WTC11 (cell line): ENCODE measurements at regions not wholly inside any gene's neighbourhood (a gene's known extent, or its start where the extent isn't known, plus 50 kb on each side); places are given as distances from the start of the nearest gene placed in this dataset.

Source experiments
- ATAC-seq: fragments of 200-7000 bp; cut with Tn5 transposase; 2 replicates; pipeline ENCODE4 v1.10.0; 2021; ENCODE audit warnings: mild to moderate bottlenecking, moderate library complexity
- CTCF ChIA-PET: fragments of 300-600 bp; sonication (Branson Sonifier 250); formaldehyde crosslinking; loops from one replicate; lab custom pipeline; 2021; ENCODE audit warnings: antibody characterized with exemption; lab: Charles Lee
- POLR2A ChIA-PET: fragments of 350-600 bp; sonication (Branson Sonifier 250); formaldehyde crosslinking; loops from one replicate; lab custom pipeline; 2021; ENCODE audit warnings: antibody characterized with exemption; lab: Charles Lee
- DNase-seq: peaks from one replicate; pipeline ENCODE4 v3.0.0; 2021; ENCODE audit warnings: low spot score
- H3K27ac Mint-ChIP-seq: 2 replicates; pipeline ENCODE4 v1.8.0; 2021; ENCODE audit warnings: mixed read lengths
- H3K27me3 Mint-ChIP-seq: 2 replicates; pipeline ENCODE4 v1.8.0; 2021; ENCODE audit warnings: low read depth, mild to moderate bottlenecking, moderate library complexity, mixed read lengths
- H3K36me3 Mint-ChIP-seq: 2 replicates; pipeline ENCODE4 v1.8.0; 2021; ENCODE audit warnings: mixed read lengths
- H3K4me1 Mint-ChIP-seq: 2 replicates; pipeline ENCODE4 v1.8.0; 2022; ENCODE audit warnings: mixed read lengths
- H3K4me3 Mint-ChIP-seq: 2 replicates; pipeline ENCODE4 v1.8.0; 2021; ENCODE audit warnings: mild to moderate bottlenecking, moderate library complexity, mixed read lengths
- H3K9me3 Mint-ChIP-seq: 2 replicates; pipeline ENCODE4 v1.8.0; 2021; ENCODE audit warnings: mixed read lengths
- AFF4 ChIP-seq: sonication (generic); formaldehyde crosslinking; IDR thresholded peaks from 2 replicates; pipeline ENCODE4 v1.8.1; 2023; ENCODE audit warnings: mild to moderate bottlenecking, missing genetic modification reagents, borderline replicate concordance
- ATF2 ChIP-seq: sonication (generic); formaldehyde crosslinking; IDR thresholded peaks from 2 replicates; pipeline ENCODE4 v1.8.1; 2022; ENCODE audit warnings: low read depth, missing genetic modification reagents, borderline replicate concordance
- CREM ChIP-seq: sonication (generic); formaldehyde crosslinking; IDR thresholded peaks from 2 replicates; pipeline ENCODE4 v1.8.1; 2022; ENCODE audit warnings: mild to moderate bottlenecking, missing genetic modification reagents, moderate library complexity
- CTCF ChIP-seq: fragments of 200-600 bp; IDR thresholded peaks from 2 replicates; pipeline ENCODE4 v1.8.0; 2022; ENCODE audit warnings: antibody characterized with exemption
- IRF2 ChIP-seq: sonication (generic); formaldehyde crosslinking; IDR thresholded peaks from 2 replicates; pipeline ENCODE4 v1.8.0; 2022; ENCODE audit warnings: low read depth, missing genetic modification reagents, borderline replicate concordance
- JAZF1 ChIP-seq: fragments of 250-450 bp; sonication (Bioruptor Pico); IDR thresholded peaks from 2 replicates; pipeline ENCODE4 v1.9.0; 2021; ENCODE audit warnings: moderate library complexity, mild to moderate bottlenecking, inconsistent platforms
- PRDM15 ChIP-seq: sonication (generic); formaldehyde crosslinking; IDR thresholded peaks from 2 replicates; pipeline ENCODE4 v1.8.0; 2022; ENCODE audit warnings: missing genetic modification reagents
- RELA ChIP-seq: sonication (generic); formaldehyde crosslinking; IDR thresholded peaks from 2 replicates; pipeline ENCODE4 v1.8.1; 2022; ENCODE audit warnings: missing genetic modification reagents, mild to moderate bottlenecking, borderline replicate concordance
- RORB ChIP-seq: fragments of 250-450 bp; sonication (Bioruptor Pico); IDR thresholded peaks from 2 replicates; pipeline ENCODE4 v1.9.0; 2021; ENCODE audit warnings: mild to moderate bottlenecking
- STAT6 ChIP-seq: sonication (generic); formaldehyde crosslinking; conservative IDR thresholded peaks from 2 replicates; pipeline ENCODE4 v1.8.1; 2023; ENCODE audit warnings: mild to moderate bottlenecking, low read depth, missing genetic modification reagents, moderate library complexity
- ZNF138 ChIP-seq: sonication (generic); formaldehyde crosslinking; conservative IDR thresholded peaks from 2 replicates; pipeline ENCODE4 v1.8.1; 2022; ENCODE audit warnings: mild to moderate bottlenecking, moderate library complexity, missing genetic modification reagents
- ZNF219 ChIP-seq: sonication (generic); formaldehyde crosslinking; IDR thresholded peaks from 2 replicates; pipeline ENCODE4 v1.8.0; 2023; ENCODE audit warnings: missing genetic modification reagents, mild to moderate bottlenecking, borderline replicate concordance
- ZNF281 ChIP-seq: sonication (generic); formaldehyde crosslinking; IDR thresholded peaks from 2 replicates; pipeline ENCODE4 v1.8.0; 2023; ENCODE audit warnings: mild to moderate bottlenecking, missing genetic modification reagents

GRCh38 chr5:136734628-136735027 is 369.3 kb upstream of the TRPC7 start:
- Mint-ChIP-seq H3K4me1 (peaks cover 45% of the 10 kb centered on the region), H3K36me3 (peaks cover 38% of the 10 kb centered on the region), H3K27me3 (peaks cover 11% of the 10 kb centered on the region; the same call in 1 of the 2 replicates), H3K27ac (no peak overlapping the region), H3K4me3 (no peak overlapping the region), H3K9me3 (peaks cover 31% of the 10 kb centered on the region)
- TF ChIP-seq RORB (CRISPR knock-in tag), result no peak
- no peak for TF ChIP-seq ZNF281 (CRISPR knock-in tag)
- TF ChIP-seq CREM (CRISPR knock-in tag), result no peak
- no peak for TF ChIP-seq STAT6 (CRISPR knock-in tag)
- TF ChIP-seq ZNF219, result no peak
- no peak for TF ChIP-seq PRDM15
- no peak for TF ChIP-seq AFF4 (CRISPR knock-in tag)
- TF ChIP-seq ZNF138, result no peak
- no peak for TF ChIP-seq JAZF1 (CRISPR knock-in tag)
- TF ChIP-seq RELA (CRISPR knock-in tag), result no peak
- ATAC-seq (peak; percentile 74), DNase-seq (no peak)
- ChIA-PET POLR2A (no interaction called here), CTCF (interaction anchor here (0.6 kb wide), 1 partner anchor 274 kb away, joined by 3 read pairs; no protein-coding TSS in a partner anchor)

GRCh38 chr5:136732751-136733150 is 367.4 kb upstream of the TRPC7 start:
- POLR2A ChIA-PET, result no interaction called here

More at GRCh38 chr5:136732751-136733150, 367.4 kb upstream of the TRPC7 start:
- CTCF ChIA-PET, result no interaction called here
- no peak overlapping the region for H3K4me3 Mint-ChIP-seq
- no peak for DNase-seq
- H3K27ac Mint-ChIP-seq, result peak overlapping the region; percentile 40; the same call in 1 of the 2 replicates
- H3K9me3 Mint-ChIP-seq, result peaks cover 18% of the 10 kb centered on the region
- TF ChIP-seq IRF2 (CRISPR knock-in tag) (no peak), ATF2 (no peak), CTCF (no peak), AFF4 (CRISPR knock-in tag) (no peak), RELA (CRISPR knock-in tag) (no peak)
- H3K36me3 Mint-ChIP-seq, result peaks cover 20% of the 10 kb centered on the region
- ATAC-seq, result no peak
- H3K27me3 Mint-ChIP-seq, result peaks cover 4% of the 10 kb centered on the region; the same call in 1 of the 2 replicates
- H3K4me1 Mint-ChIP-seq, result peaks cover 31% of the 10 kb centered on the region
